Astrocyte (in vitro differentiated cells and primary cell): ENCODE measurements at regions not wholly inside any gene's neighbourhood (a gene's known extent, or its start where the extent isn't known, plus 50 kb on each side); places are given as distances from the start of the nearest gene placed in this dataset.

ENCODE experiments used
- DNase-seq: peaks from one replicate; pipeline ENCODE4 v3.0.0-alpha.2; 2010; ENCODE audit warnings: low read depth
- FAIRE-seq: peaks from 2 replicates; lab custom pipeline; 2011; peaks lifted over from hg19 to GRCh38; lab: Jason Lieb, UNC
- H2AFZ ChIP-seq: 2 replicates; pipeline ENCODE4 v1.6.0; 2012; ENCODE audit warnings: low read depth, low read length, inconsistent platforms
- H3K27ac ChIP-seq: 2 replicates; pipeline ENCODE4 v1.5.1; 2011; ENCODE audit warnings: low read depth, low read length, inconsistent platforms
- H3K27me3 ChIP-seq: 2 replicates; pipeline ENCODE4 v1.6.0; 2011; ENCODE audit warnings: low read length, inconsistent platforms; ENCODE audit not compliant: insufficient read depth
- H3K36me3 ChIP-seq: 2 replicates; pipeline ENCODE4 v1.5.1; 2011; ENCODE audit warnings: low read length, inconsistent platforms; ENCODE audit not compliant: insufficient read depth
- H3K4me1 ChIP-seq: 2 replicates; pipeline ENCODE4 v1.5.1; 2011; ENCODE audit warnings: low read length, inconsistent platforms; ENCODE audit not compliant: insufficient read depth
- H3K4me2 ChIP-seq: 2 replicates; pipeline ENCODE4 v1.6.0; 2012; ENCODE audit warnings: low read length, inconsistent platforms
- H3K4me3 ChIP-seq: 2 replicates; pipeline ENCODE4 v1.5.1; 2011; ENCODE audit warnings: low read depth, mild to moderate bottlenecking, low read length, inconsistent platforms; ENCODE audit not compliant: insufficient read depth
- H3K79me2 ChIP-seq: 2 replicates; pipeline ENCODE4 v1.6.0; 2012; ENCODE audit warnings: mild to moderate bottlenecking, low read length, inconsistent platforms; ENCODE audit not compliant: insufficient read depth
- H3K9ac ChIP-seq: 2 replicates; pipeline ENCODE4 v1.6.0; 2012; ENCODE audit warnings: mild to moderate bottlenecking, low read length, inconsistent platforms
- H3K9me3 ChIP-seq: 2 replicates; pipeline ENCODE4 v1.5.1; 2012; ENCODE audit warnings: low read depth, mild to moderate bottlenecking, low read length, inconsistent platforms; ENCODE audit not compliant: insufficient read depth
- H4K20me1 ChIP-seq: 2 replicates; pipeline ENCODE4 v1.6.0; 2012; ENCODE audit warnings: low read length, inconsistent platforms; ENCODE audit not compliant: insufficient read depth
- H3K27ac Mint-ChIP-seq: one replicate; pipeline ENCODE4 v1.8.0; 2021; ENCODE audit warnings: mild to moderate bottlenecking, mixed read lengths; ENCODE audit not compliant: unreplicated experiment
- H3K27me3 Mint-ChIP-seq: one replicate; pipeline ENCODE4 v1.8.0; 2021; ENCODE audit warnings: low read depth, mixed read lengths; ENCODE audit not compliant: unreplicated experiment
- H3K36me3 Mint-ChIP-seq: one replicate; pipeline ENCODE4 v1.8.0; 2021; ENCODE audit warnings: low read depth, mixed read lengths; ENCODE audit not compliant: unreplicated experiment
- H3K4me1 Mint-ChIP-seq: one replicate; pipeline ENCODE4 v1.8.0; 2021; ENCODE audit warnings: low read depth, mixed read lengths; ENCODE audit not compliant: unreplicated experiment
- H3K4me3 Mint-ChIP-seq: one replicate; pipeline ENCODE4 v1.8.0; 2021; ENCODE audit warnings: mild to moderate bottlenecking, moderate library complexity, mixed read lengths; ENCODE audit not compliant: unreplicated experiment
- H3K9me3 Mint-ChIP-seq: one replicate; pipeline ENCODE4 v1.8.0; 2021; ENCODE audit warnings: mild to moderate bottlenecking, mixed read lengths; ENCODE audit not compliant: unreplicated experiment
- EZH2 ChIP-seq: IDR thresholded peaks from 2 replicates; pipeline ENCODE4 v1.6.1; 2012; ENCODE audit warnings: mild to moderate bottlenecking, low read length, inconsistent platforms; ENCODE audit not compliant: insufficient read depth
- TF ChIP-seq, protein P1 (sequence below): IDR thresholded peaks from 2 replicates; pipeline ENCODE4 v1.5.1; 2011; ENCODE audit warnings: low read depth, mild to moderate bottlenecking, inconsistent platforms, low read length, moderate library complexity; ENCODE audit not compliant: insufficient read depth

DNA sequence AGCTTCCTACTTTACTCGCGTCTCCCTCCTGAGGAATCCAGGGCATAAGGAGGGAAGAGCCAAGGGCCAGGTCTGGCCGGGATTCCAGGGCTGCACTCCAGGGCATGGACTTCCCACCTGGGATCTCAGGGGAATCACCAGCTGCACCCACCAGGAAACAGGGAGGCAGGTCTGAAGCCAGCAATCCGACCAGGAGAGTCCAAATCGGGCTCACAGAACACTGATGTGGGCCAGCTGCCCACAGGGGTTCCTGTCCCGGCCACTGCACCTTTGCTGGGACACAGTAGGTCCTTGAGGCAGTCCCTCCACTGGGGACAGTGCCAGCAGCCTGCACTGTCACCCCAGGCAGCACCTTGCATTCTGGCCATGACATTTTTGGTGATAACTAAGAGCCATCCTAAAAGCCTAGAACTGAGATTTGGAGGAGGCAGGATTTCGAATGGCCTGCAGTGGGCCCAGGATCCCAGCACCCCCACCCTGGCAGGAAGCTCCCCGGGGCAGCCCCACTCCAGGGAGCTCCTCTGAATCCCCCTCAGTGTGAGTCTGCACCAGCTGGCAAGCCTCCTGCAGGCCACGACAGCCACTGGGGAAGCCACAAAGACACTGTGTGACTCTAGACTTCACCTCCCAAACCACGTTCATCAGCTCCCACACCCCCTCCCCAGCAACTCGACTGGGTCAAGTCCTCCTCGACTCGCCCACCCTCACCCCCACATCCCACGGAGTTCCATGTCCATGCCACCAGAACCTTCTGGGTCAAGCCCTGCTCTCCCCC is 71.5 kb upstream of the PPP2R2D start:
- Histone ChIP-seq H2AFZ (no peak overlapping the region), H3K4me1 (no peaks in the 10 kb centered on the region), H3K9ac (no peak overlapping the region), H3K9me3 (no peaks in the 10 kb centered on the region), H3K36me3 (no peaks in the 10 kb centered on the region), H4K20me1 (no peaks in the 10 kb centered on the region), H3K27me3 (no peaks in the 10 kb centered on the region), H3K4me3 (no peak overlapping the region), H3K4me2 (no peak overlapping the region), H3K27ac (no peak overlapping the region), H3K79me2 (no peaks in the 10 kb centered on the region)
- FAIRE-seq (no peak), DNase-seq (no peak)
- Mint-ChIP-seq H3K4me3 (no peak overlapping the region), H3K27ac (no peak overlapping the region), H3K36me3 (peaks cover 2% of the 10 kb centered on the region), H3K9me3 (no peaks in the 10 kb centered on the region), H3K4me1 (peaks cover 19% of the 10 kb centered on the region), H3K27me3 (peaks cover 20% of the 10 kb centered on the region)
- no peak for TF ChIP-seq EZH2
- TF ChIP-seq, protein P1, sequence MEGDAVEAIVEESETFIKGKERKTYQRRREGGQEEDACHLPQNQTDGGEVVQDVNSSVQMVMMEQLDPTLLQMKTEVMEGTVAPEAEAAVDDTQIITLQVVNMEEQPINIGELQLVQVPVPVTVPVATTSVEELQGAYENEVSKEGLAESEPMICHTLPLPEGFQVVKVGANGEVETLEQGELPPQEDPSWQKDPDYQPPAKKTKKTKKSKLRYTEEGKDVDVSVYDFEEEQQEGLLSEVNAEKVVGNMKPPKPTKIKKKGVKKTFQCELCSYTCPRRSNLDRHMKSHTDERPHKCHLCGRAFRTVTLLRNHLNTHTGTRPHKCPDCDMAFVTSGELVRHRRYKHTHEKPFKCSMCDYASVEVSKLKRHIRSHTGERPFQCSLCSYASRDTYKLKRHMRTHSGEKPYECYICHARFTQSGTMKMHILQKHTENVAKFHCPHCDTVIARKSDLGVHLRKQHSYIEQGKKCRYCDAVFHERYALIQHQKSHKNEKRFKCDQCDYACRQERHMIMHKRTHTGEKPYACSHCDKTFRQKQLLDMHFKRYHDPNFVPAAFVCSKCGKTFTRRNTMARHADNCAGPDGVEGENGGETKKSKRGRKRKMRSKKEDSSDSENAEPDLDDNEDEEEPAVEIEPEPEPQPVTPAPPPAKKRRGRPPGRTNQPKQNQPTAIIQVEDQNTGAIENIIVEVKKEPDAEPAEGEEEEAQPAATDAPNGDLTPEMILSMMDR = no peak

DNA sequence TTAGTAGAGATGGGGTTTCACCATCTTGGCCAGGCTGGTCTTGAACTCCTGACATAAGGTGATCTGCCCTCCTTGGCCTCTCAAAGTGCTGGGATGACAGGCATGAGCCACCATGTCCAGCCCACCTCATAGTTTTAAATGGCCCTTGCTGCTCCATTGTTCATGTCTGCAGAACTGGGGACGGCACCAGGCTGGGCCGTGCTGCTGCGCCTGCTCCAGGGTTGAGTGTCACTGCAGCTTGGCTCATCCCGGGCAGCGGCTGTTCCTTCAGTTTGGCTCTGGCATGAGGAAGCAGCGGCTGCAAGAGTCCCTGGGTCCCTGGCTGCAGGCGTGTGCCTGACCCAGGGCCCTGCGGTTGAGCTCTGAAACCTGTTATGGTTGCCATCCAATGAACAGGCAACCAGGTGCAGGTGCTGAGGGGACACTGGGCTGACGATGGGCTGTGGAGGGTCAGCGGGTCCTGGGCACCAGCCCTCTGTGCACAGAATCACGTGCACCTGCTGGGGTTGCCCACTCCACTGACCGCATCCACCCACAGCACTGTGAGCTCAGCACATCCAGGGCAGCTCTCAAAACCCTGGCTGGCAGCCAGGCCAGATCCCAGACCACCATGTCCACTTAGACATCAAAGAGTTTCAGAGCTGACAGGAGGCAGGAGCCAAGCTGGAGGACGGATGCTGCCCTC is 70.2 kb upstream of the PPP2R2D start:
- Histone ChIP-seq H3K27ac (no peak overlapping the region), H3K4me3 (no peak overlapping the region), H3K27me3 (no peaks in the 10 kb centered on the region), H3K36me3 (no peaks in the 10 kb centered on the region), H3K9me3 (no peaks in the 10 kb centered on the region), H3K4me2 (no peak overlapping the region), H4K20me1 (no peaks in the 10 kb centered on the region), H2AFZ (no peak overlapping the region), H3K4me1 (no peaks in the 10 kb centered on the region), H3K79me2 (no peaks in the 10 kb centered on the region), H3K9ac (no peak overlapping the region)
- DNase-seq (no peak), FAIRE-seq (no peak)
- Mint-ChIP-seq H3K4me3 (no peak overlapping the region), H3K27ac (no peak overlapping the region), H3K27me3 (peaks cover 20% of the 10 kb centered on the region), H3K9me3 (no peaks in the 10 kb centered on the region), H3K36me3 (peaks cover 2% of the 10 kb centered on the region), H3K4me1 (peaks cover 8% of the 10 kb centered on the region)
- TF ChIP-seq, protein P1 = no peak
- TF ChIP-seq EZH2 = no peak

DNA sequence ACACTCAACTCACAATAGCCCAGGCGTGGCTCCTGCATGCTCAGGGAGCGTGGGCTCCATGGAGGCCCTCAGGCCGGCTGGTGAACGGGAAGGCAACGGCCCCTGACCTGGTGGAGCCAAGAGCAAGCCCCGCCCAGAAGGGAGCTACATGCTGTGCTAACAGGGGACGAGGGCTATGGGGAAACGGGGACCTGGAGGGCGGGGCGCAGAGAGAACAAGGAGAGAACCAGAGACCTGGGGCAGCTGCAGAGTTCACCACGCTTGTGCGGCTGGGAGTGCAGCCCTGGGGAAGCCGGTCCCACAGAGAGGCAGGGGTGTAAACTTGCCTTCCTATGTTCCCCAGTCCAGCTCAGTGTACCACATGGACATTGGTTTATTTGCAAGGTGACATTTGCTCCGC is 69.2 kb upstream of the PPP2R2D start:
- no peak for TF ChIP-seq EZH2
- Histone ChIP-seq H3K9me3 (no peaks in the 10 kb centered on the region), H3K79me2 (no peaks in the 10 kb centered on the region), H3K27ac (no peak overlapping the region), H3K36me3 (no peaks in the 10 kb centered on the region), H3K4me3 (no peak overlapping the region), H3K4me2 (no peak overlapping the region), H3K4me1 (no peaks in the 10 kb centered on the region), H3K27me3 (no peaks in the 10 kb centered on the region), H3K9ac (no peak overlapping the region), H2AFZ (no peak overlapping the region), H4K20me1 (no peaks in the 10 kb centered on the region)
- Mint-ChIP-seq H3K4me3 (no peak overlapping the region), H3K27ac (no peak overlapping the region), H3K36me3 (peaks cover under 1% of the 10 kb centered on the region), H3K9me3 (no peaks in the 10 kb centered on the region), H3K4me1 (peaks cover 3% of the 10 kb centered on the region), H3K27me3 (peaks cover 20% of the 10 kb centered on the region)
- DNase-seq = no peak
- no peak for FAIRE-seq
